GM19324 (cell line): ENCODE measurements at regions not wholly inside any gene's neighbourhood (a gene's known extent, or its start where the extent isn't known, plus 50 kb on each side); places are given as distances from the start of the nearest gene placed in this dataset.

Experiments used
- ATAC-seq: cut with Tn5 transposase; IDR thresholded peaks from one replicate; pipeline ENCODE4 v1.9.1; 2021; ENCODE audit warnings: mild to moderate bottlenecking, moderate library complexity; ENCODE audit not compliant: unreplicated experiment, low FRiP score

GRCh38 chr3:16802389-16802788, 82.4 kb upstream of the PLCL2 start:
- ATAC-seq: no peak

GRCh38 chr3:16803019-16803418, 81.7 kb upstream of the PLCL2 start:
- ATAC-seq: no peak

GRCh38 chr3:16807391-16807790, 77.4 kb upstream of the PLCL2 start:
- ATAC-seq: no peak

GRCh38 chr3:16808393-16809107, 76.2 kb upstream of the PLCL2 start:
- ATAC-seq: no peak

- no peak for ATAC-seq
These were observed 75.3 kb upstream of the PLCL2 start for GRCh38 chr3:16809482-16809881.

- no peak for ATAC-seq
These were observed 74.8 kb upstream of the PLCL2 start for GRCh38 chr3:16809993-16810392.

- no peak for ATAC-seq
These were observed 74.0 kb upstream of the PLCL2 start for GRCh38 chr3:16810593-16811367.

- ATAC-seq: no peak
These were observed 72.8 kb upstream of the PLCL2 start for GRCh38 chr3:16811950-16812349.

GRCh38 chr3:16813336-16813735, 71.4 kb upstream of the PLCL2 start:
- ATAC-seq: no peak

- ATAC-seq: no peak
These were observed 68.5 kb upstream of the PLCL2 start for GRCh38 chr3:16816048-16816780.

- ATAC-seq: no peak
These were observed 67.6 kb upstream of the PLCL2 start for GRCh38 chr3:16817197-16817596.

- ATAC-seq: no peak
These were observed 66.6 kb upstream of the PLCL2 start for GRCh38 chr3:16818194-16818593.

GRCh38 chr3:16818945-16819344, 65.8 kb upstream of the PLCL2 start:
- no peak for ATAC-seq

- ATAC-seq: no peak
These were observed 64.3 kb upstream of the PLCL2 start for GRCh38 chr3:16820485-16820884.

GRCh38 chr3:16821053-16821452, 63.7 kb upstream of the PLCL2 start:
- no peak for ATAC-seq

GRCh38 chr3:16824081-16824696, 60.6 kb upstream of the PLCL2 start:
- peak; percentile 91 for ATAC-seq

GRCh38 chr3:16825617-16826204, 59.0 kb upstream of the PLCL2 start:
- ATAC-seq: no peak

GRCh38 chr3:16828815-16829214, 55.9 kb upstream of the PLCL2 start:
- no peak for ATAC-seq

GRCh38 chr3:16831846-16832245, 52.9 kb upstream of the PLCL2 start:
- ATAC-seq: no peak

- no peak for ATAC-seq
These were observed 50.5 kb upstream of the PLCL2 start for GRCh38 chr3:16834214-16834613.

GRCh38 chr3:16834753-16835152, 50.0 kb upstream of the PLCL2 start:
- no peak for ATAC-seq
